NCI-H526 treated with DMSO at 0.1 percent for 48 hours (cell line): ENCODE measurements at regions not wholly inside any gene's neighbourhood (a gene's known extent, or its start where the extent isn't known, plus 50 kb on each side); places are given as distances from the start of the nearest gene placed in this dataset.
A peak's percentile ranks its signal among the peaks of the same experiment; 100 is the strongest.

Source experiments
- DNase-seq: peaks from one replicate; lab custom pipeline; 2025; lab: John Stamatoyannopoulos, UW

- peak; percentile 5 for DNase-seq
These were observed 204.6 kb downstream of the CD83 start for GRCh38 chr6:14321992-14322772.

GRCh38 chr6:14322841-14323240, 205.3 kb downstream of the CD83 start:
- DNase-seq: no peak

- DNase-seq: no peak
These were observed 209.2 kb downstream of the CD83 start for GRCh38 chr6:14326774-14327173.

- DNase-seq: no peak
These were observed 210.6 kb downstream of the CD83 start for GRCh38 chr6:14328163-14328562.

- no peak for DNase-seq
These were observed 216.2 kb downstream of the CD83 start for GRCh38 chr6:14333556-14334305.

- DNase-seq: no peak
These were observed 217.5 kb downstream of the CD83 start for GRCh38 chr6:14335071-14335470.

- no peak for DNase-seq
These were observed 219.6 kb downstream of the CD83 start for GRCh38 chr6:14337152-14337551.

GRCh38 chr6:14339172-14339571, 221.6 kb downstream of the CD83 start:
- DNase-seq: no peak

GRCh38 chr6:14339711-14340584, 222.4 kb downstream of the CD83 start:
- DNase-seq: no peak

GRCh38 chr6:14344486-14344885, 226.9 kb downstream of the CD83 start:
- DNase-seq: no peak

- DNase-seq: no peak
These were observed 230.8 kb downstream of the CD83 start for GRCh38 chr6:14348389-14348788.

- DNase-seq: no peak
These were observed 231.9 kb downstream of the CD83 start for GRCh38 chr6:14349507-14349906.

- DNase-seq: no peak
These were observed 232.6 kb downstream of the CD83 start for GRCh38 chr6:14350210-14350609.

- no peak for DNase-seq
These were observed 235.7 kb downstream of the CD83 start for GRCh38 chr6:14353281-14353680.

GRCh38 chr6:14353798-14354197, 236.2 kb downstream of the CD83 start:
- DNase-seq: no peak

- no peak for DNase-seq
These were observed 237.5 kb downstream of the CD83 start for GRCh38 chr6:14354919-14355572.

- no peak for DNase-seq
These were observed 241.9 kb downstream of the CD83 start for GRCh38 chr6:14359438-14359837.

- no peak for DNase-seq
These were observed 243.0 kb downstream of the CD83 start for GRCh38 chr6:14360565-14360964.

GRCh38 chr6:14361297-14361696, 243.7 kb downstream of the CD83 start:
- DNase-seq: no peak

- no peak for DNase-seq
These were observed 244.5 kb downstream of the CD83 start for GRCh38 chr6:14361956-14362587.

GRCh38 chr6:14364370-14364769, 246.8 kb downstream of the CD83 start:
- DNase-seq: no peak
